HK-2 (cell line): ENCODE measurements at regions not wholly inside any gene's neighbourhood (a gene's known extent, or its start where the extent isn't known, plus 50 kb on each side); places are given as distances from the start of the nearest gene placed in this dataset.

ENCODE experiments used
- DNase-seq: peaks from one replicate; pipeline ENCODE4 v3.0.0-alpha.2; 2018; ENCODE audit not compliant: unreplicated experiment

DNA sequence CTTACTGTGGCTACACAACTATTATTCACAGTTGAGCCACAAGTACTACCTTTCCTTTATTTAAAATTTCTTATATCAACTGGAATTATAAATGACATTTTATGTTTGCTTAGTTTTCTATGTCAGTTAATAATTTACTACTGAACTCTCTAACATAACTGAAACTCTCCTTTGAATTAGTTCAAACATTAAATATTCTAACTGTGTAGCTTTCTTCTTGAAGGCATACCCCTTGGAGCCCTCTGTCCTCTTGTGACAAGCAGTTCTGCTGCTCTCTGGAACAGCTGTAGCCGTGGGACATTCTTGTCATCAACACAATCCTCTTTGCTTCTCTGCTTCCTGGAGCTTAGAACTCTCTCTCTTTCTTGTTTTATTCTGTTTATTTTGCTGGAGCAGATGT is 244.8 kb downstream of the NHLRC3 start:
- no peak for DNase-seq

DNA sequence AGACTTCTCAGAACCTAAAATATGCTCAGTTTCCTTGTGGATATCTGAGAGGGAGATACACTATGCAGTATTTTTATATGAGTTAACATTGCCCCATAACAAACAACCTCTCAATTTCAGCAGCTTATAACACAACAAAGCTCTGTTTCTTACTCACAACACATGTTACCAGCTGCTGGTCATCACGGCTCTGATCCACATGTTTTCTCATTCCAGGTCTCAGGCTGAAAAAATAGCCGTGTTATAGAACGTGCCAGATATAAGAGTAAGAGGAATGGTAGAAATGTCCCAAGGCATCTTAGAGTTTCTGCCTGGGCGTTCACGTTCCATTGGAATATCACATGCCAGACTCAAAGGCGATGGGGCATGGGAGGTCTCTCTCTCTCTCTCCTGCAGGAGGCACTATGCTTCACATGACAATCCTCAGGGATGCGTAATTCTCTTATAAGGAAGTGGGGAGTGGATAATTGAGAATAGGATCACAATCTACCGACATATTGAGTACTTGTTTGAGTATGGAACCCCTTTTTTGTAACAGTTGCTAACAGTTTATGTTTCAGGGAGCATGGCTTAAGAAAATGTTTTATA is 246.6 kb downstream of the NHLRC3 start:
- DNase-seq, result no peak
